ENCODE measurements at regions not wholly inside any gene's neighbourhood (a gene's known extent, or its start where the extent isn't known, plus 50 kb on each side); places are given as distances from the start of the nearest gene placed in this dataset.

GRCh38 chr11:93936460-93936859 lies 84.7 kb upstream of the HEPHL1 start:
- TF ChIP-seq, protein P1, sequence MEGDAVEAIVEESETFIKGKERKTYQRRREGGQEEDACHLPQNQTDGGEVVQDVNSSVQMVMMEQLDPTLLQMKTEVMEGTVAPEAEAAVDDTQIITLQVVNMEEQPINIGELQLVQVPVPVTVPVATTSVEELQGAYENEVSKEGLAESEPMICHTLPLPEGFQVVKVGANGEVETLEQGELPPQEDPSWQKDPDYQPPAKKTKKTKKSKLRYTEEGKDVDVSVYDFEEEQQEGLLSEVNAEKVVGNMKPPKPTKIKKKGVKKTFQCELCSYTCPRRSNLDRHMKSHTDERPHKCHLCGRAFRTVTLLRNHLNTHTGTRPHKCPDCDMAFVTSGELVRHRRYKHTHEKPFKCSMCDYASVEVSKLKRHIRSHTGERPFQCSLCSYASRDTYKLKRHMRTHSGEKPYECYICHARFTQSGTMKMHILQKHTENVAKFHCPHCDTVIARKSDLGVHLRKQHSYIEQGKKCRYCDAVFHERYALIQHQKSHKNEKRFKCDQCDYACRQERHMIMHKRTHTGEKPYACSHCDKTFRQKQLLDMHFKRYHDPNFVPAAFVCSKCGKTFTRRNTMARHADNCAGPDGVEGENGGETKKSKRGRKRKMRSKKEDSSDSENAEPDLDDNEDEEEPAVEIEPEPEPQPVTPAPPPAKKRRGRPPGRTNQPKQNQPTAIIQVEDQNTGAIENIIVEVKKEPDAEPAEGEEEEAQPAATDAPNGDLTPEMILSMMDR (IDR thresholded peaks at IDR 0.05), result no peak
- no peak for TF ChIP-seq POLR2A (IDR thresholded peaks at IDR 0.05)

All from thyroid gland (tissue), 4 donors.